GM18519 (cell line): ENCODE measurements at regions not wholly inside any gene's neighbourhood (a gene's known extent, or its start where the extent isn't known, plus 50 kb on each side); places are given as distances from the start of the nearest gene placed in this dataset.
"Not testable (repeated sequence)": the region's sequence is repeated elsewhere in the genome, so short reads cannot be mapped to it uniquely, and the experiment has no call there.

Source experiments
- ATAC-seq: cut with Tn5 transposase; IDR thresholded peaks from one replicate; pipeline ENCODE4 v1.9.1; 2021; ENCODE audit warnings: mild to moderate bottlenecking, moderate library complexity; ENCODE audit not compliant: unreplicated experiment, low FRiP score

DNA sequence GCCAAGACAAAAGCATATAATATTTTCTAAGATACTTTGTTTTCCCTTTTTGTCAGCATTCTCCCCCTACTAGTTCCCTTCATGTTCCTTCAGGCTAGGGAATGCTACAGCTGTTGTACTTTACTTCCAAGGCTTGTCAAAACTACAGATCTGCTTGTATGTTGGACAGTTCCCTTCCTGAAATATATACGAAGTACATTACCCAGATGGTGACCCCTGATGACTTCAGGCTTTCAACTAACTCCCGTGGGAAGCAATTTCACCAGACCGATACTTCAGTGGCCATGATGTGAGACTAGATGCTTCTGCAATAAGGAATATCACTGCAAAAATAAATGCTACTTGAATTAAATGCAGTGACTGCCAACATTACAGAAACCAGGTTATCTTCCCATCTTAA is 332.8 kb downstream of the SH2D1A start:
- ATAC-seq = no peak

DNA sequence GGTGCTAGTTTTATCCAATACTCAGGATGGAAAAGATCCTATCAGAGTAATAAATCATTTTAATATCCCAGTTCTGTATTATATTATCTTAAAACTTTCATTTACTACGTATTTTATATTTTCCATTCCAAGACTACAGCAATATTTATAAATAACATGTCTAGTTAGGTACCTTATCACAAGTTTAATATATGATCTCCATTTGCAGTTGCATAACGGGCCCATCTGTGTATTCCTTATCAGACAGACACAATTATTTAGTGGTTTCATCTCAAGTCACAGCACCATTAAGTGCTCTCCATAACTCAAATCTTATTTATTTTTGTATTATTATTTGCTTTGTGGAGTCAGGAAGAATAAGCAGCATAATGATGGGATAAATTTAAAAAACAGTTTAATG is 333.9 kb downstream of the SH2D1A start:
- no peak for ATAC-seq

DNA sequence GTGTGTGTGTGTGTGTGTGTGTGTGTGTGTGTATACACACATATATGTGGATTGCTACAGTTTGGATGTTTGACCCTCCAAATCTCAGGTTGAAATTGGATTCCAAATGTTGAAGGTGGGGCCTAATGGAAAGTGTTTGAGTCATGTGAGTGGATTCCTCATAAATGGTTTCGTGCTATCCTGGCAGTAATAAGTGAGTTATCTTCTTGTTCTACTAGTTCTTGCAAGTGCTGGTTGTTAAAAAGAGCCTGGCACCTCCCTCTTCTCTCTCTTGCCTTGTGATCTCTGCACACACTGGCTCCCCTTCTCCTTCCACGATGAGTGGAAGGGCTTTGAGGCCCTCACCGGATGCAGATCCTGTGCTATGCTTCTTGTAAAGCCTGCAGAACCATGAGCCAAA is 344.1 kb downstream of the SH2D1A start:
- no peak for ATAC-seq

DNA sequence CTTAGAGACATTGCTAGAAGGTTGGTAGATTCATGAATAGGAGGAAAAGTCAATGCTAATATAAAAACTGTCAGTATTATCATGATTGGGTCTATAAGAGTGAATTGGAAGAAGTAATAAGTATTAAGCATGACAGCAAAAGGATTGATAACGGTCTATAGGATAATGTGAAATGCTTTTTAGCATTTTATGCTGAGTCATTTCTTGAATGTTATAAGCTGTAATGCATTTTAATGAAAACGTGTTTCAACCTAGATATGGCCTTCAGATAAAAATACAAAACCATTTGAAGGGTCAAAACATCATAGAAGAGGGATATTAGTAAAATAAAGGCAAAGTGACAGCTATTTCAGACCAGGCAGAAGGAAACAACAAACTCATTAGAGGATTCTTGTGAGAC is 353.5 kb downstream of the SH2D1A start:
- ATAC-seq = no peak

DNA sequence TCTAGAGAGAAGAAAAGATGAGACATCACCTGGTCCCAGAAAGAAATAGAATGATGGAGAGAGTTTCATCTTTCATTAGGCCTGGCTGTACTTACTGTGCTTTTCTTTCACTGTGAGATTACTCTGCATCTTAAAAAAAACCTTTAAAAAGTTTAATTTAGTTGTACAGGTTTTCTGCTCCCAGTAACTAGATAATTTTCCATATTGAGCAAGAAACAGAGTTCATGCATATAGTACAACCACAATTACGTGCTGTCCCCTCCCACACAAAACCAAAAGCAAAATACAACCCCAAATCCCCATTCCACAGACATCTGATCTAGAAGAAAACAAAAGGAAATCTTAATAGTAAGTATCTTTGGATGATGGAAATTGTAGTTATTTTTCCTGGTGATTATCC is 371.2 kb downstream of the SH2D1A start:
- no peak for ATAC-seq

DNA sequence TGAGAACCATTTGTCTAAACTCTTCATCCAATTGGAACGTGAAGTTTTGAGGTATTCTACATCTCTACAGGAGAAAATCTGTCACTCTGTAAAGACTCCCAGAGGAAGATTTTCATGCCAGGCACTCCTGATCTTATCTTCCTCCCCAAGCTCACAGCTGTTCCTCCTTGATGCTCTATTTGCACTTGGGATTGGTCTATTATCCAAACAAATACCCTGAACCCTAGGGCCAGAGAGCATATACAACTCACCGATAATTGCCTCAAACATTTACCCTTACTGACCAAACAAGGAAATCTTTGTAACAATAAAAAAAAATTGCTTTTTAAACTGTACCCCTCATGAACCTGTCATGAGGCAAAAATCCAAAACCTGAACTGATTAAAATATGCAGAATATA is 372.7 kb downstream of the SH2D1A start:
- ATAC-seq = no peak

DNA sequence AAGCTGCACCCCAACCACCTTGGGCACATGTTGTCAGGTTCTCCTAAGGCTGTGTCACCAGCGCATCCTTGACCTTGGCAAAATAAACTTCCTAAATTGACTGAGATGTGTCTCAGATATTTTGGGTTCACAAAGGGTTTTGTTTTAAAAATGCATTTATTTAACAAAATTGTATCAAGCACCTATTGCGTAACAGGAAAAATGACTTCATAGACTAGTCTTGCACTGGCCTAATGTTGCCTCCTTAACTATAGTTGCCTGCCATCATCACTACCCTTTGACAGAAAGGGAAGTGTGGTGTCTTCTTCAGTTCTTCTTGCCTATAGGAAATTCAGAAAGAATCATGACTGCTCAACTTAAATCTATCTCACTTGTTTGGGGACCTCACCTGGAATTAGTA is 374.2 kb downstream of the SH2D1A start:
- no peak for ATAC-seq

DNA sequence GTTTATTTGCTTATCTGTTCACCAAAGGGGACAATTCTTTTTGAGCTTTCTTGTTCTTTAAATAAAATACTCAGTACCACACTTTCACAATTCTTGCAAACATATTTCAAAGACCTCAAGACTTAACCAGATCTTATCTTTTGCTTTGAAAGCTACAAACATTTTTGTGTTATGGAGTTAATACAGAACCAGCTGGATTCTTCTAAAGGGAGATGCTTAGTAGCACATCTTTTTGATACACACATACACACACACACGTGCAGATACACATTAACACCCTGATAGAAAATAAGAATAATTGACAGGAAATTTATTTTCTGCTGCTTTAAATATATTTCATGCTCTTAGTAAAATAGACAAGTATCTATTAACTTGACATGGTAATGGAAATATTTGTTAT is 379.1 kb downstream of the SH2D1A start:
- no peak for ATAC-seq

DNA sequence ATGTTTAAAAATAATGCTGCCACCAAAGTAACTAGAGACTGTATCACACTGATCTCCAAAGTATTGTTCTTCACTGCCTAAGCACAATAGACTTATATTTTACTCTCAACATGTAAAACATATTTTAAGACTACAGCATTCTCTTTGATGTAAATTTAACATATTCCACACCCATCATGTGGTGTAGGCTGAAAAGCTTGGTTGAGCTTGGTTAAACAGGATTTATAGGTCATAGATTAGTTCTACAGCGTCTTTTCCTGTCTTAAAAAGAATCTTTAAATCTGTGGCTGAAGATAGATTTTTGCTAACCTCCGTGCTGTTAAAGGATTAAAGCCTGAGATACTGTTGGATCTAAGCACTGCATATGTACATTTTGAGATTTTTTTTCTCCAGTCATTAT is 379.9 kb downstream of the SH2D1A start:
- ATAC-seq = no peak

DNA sequence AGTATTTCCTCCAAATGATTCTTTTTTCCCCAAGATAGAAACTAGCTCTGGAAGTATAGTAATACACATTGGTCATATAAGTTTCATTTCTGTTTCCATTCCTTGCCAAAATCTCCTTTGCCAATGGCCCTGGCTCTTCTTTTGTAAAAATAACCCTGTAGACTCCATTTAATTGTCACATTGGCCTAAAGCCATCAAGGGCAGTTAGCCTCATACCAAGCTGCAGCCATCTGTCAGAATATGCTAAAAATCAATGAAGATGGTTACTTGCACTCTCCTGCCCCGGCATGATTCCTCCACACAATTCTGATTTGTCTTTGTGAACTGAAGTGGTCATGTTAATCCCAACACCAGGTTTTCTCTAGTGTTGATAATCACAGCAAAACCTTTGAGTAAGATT is 380.5 kb downstream of the SH2D1A start:
- no peak for ATAC-seq

DNA sequence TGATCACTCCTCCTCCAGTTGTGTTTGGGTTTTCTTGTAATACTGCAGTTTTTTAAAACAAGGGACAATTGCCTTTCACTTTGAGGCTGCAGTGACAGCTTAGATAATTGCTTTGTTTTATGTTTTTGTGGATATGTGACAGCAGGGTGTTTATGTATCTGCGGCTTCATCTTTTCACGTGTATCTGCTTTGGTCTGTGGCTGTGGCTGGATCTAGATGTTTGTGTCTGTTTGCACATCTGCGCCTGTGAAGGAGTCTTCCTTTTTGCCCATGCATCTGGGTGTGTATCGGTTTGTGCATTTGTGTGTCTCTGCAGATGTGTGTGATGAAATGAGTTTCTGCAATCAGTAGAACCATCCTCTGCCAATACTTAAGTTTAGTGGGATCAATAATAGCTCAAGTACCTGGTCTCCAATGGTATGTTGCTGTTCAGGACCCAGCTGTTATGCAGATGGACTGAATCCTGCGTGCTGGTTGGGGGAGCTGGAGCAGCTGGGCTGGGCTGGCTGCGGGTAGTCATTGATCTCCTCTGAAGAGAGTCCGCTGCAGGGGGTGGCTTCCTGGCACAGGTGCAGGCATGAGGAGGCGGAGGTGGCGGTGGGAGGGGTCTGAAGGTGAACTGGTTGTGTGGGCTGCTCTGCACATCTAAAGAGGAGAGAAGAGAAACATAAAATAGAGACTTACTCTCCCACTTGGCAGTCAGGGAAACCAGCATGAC is 390.3 kb downstream of the SH2D1A start:
- ATAC-seq = no peak

DNA sequence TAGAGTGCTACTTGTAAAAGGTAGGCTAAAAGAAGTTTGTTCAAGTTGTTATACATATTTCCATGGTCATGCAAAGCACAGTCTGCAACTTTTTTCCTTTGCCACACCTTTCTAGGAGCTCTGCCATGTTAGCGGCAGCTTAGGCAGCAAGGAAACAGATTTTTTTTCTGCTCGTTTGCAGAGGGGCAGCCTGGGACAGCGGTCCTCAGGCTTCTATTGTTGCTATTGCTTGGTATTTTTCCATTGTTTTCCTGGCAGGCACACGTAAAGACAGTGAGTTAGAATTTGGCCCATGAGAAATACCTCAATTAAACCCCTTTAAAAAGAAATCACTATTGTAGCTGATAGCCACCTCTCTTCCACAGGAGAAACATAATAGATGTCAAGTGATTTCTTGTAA is 391.4 kb downstream of the SH2D1A start:
- ATAC-seq = no peak

DNA sequence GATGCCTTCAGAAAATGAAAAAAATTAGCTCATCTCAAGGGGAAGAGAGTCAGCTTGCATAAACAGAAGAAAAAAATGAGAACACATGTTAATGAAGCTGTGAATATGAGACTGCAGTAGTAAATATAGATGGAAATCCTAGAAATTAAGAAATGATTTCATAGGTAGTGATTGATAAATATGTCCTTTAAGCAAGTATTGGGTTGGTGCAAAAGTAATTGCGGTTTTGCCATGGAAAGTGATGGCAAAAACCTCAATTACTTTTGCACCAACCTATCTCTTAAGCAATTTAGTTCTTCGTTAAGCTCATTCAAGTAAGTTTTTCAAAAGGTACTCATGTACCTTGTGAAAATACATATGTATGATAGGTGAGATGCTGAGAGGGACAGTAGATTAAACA is 400.9 kb downstream of the SH2D1A start:
- ATAC-seq = no peak

DNA sequence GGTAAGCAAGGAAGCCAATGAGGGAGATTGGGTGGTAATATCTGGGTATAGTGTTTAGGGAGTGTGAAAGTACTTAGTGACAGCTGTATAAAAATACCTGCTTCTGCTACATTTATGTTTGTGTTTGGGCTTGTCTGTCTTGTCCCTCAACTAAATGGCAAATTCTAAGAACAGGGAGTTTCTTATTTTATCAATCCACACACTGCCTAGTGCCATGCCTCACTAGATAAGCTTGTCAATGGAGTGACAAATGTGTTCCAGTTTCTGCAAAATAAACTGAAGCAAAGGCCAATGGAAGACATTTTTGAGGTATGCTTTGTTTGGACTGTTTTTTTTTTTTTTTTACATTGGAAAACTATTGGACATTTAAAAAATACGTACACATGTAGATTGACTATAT is 418.0 kb downstream of the SH2D1A start:
- ATAC-seq = no peak

DNA sequence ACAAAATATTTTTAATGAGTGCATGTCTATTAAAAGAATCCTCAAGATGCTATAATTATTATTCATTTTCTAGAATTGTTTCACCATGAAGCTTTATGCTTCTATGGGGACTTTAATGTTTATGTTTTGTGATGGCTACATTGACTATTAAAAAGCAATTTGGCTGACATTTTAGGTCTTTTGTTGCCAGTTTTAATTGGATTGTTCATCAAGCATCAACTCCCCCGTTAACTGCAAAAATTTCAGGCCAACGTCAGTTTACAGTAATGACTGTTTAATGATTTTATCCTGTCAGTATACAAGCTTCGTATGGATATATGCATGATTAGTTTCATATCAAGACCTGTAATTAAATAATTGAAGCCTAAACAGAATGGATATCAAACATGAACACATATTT is 422.8 kb downstream of the SH2D1A start:
- no peak for ATAC-seq

DNA sequence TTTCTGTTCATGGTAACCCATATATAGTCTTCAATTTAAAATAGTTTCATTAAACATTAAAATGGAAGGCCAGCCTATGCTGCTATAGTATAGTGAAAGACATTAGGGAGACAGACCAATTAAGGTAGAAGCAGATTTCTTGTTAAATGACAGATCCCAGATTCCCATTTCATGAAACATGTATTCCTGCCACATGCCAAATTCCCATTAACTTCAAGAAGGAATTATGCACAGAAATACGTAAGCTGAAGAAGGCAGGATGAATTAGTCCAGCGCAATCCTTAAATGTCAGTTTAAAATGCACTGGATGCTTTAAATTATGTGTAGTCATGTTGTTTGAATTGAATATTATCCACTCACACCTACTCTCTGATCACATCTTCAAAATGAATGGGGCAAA is 424.9 kb downstream of the SH2D1A start:
- no peak for ATAC-seq

DNA sequence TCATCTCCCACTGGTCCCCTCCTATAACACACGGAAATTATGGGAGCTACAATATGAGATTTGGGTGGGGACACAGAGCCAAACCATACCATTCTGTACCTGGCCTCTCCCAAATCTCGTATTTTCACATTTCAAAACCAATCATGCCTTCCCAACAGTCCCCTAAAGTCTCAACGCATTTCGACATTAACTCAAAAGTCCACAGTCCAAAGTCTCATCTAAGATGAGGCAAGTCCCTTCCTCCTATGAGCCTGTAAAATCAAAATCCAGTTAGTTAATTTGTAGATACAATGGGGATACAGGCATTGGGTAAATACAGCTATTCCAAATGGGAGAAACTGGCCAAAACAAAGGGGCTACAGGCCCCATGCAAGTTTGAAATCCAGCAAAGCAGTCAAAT is 441.9 kb downstream of the SH2D1A start:
- not testable (repeated sequence) for ATAC-seq

DNA sequence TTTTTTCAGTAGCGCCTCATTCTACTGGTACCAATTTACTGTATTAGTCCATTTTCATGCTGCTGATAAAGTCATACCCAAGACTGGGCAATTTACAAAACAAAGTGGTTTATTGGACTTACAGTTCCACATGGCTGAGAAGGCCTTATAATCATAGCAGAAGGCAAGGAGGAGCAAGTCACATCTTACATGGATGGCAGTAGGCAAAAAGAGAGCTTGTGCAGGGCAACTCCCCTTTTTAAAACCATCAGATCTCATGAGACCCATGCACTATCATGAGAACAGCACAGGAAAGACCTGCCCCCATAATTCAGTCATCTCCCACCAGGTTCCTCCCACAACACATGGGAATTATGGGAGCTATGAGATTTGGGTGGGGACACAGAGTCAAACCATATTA is 443.5 kb downstream of the SH2D1A start:
- ATAC-seq = not testable (repeated sequence)

DNA sequence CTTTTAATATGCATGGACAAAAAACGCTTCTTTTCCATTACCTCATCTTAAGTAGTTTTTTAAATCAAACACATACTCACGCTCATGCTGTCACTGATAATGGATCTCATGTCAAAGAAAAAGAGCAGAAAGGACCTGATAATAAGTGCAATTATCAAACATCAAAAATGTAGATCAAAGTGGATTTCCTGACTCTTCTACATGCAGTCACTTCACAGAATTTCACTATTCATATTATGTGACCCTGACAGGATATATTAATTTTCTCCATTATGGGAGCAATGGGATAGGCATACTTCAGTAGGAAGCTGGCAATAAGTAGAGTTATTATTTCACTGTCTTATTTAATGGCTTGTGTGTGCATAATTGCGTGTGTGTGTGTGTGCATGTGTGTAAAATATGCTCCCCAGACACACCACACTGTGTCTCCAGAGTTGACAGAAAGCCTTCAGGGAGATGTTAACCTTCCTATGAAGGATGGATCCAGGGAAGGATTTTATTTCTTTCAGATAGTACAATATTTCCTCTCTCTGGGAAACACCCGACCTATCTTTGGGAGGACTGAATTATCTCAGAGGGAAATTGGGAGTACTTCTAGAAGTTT is 445.2 kb downstream of the SH2D1A start:
- no peak for ATAC-seq

DNA sequence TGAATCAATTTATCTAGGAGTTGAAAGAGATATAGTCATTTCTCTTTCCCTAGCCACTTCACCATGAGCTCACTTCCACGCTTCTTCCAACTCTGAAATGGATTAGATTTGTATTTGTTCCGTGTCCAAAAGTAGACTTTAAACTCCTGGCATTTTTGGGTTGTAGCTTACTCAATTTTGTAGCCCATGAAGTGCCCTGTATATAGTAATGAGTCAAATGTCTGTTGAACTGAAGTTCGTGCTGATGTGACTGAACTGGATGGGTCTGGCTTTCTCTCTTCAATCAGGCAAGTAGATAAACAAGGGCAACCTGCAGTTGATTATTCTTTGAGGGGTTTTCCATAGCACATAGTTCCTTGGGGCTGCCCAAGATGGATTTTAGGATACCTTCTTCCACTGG is 450.6 kb downstream of the SH2D1A start:
- no peak for ATAC-seq

DNA sequence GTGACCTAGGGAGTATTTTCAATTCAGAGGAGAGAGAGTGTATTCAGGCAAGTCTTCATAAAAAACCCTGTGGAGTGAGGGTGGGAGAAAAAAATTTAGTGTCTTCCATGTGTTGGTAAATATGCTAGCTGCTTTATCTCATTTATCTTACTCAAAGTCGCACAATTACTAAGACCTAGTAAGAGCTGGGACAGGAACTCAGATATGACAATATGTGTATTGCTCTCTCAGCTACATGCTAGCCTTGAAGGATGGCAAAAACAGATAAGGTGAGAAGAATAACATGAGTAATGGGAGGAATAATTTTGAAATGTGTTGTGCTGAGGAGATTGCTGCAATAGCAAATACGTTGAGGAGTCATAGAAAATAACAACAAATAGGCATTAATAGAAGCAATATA is 458.6 kb downstream of the SH2D1A start:
- no peak for ATAC-seq

DNA sequence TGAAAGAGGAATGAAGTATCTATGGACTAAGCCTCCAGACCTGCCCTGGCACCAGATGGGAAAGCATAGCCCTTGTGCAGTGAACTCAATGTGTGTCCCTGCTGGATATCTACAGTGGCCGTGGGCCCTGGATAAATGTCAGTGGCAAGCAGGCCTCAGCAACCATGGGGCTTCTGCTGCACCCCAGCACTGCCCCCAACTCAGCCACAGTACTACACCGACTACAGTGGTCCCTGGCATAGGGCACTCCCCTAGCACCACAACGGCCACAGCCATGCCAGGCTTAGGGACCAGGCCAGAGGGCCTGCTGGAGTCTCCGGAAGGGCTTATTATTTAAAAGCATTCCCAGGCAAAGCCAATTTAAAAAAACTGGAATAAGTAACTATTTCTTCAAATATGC is 459.1 kb downstream of the SH2D1A start:
- no peak for ATAC-seq

DNA sequence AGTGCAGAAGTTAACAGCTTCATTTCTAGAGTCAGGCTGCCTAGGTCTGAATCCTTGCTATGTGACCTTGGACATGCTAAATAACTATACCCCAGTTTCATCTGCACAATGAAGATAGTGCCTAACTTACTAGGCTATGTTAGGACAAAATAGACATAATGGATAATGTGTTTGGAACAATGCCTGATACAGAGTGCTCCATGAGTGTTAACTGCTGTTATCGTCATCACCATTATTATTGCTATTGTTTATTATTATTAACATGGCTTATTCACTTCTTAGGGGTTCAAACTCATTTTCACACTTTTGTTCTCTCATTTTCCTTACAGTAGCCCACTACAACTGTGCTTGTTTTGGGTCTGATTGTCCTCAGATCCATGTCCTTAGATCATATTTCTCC is 467.7 kb downstream of the SH2D1A start:
- no peak for ATAC-seq
